NK-92 treated with Interleukin-12 subunit alpha and Interleukin-12 subunit beta, amount 100 ng/mL, for 24 hours (cell line): ENCODE measurements at regions not wholly inside any gene's neighbourhood (a gene's known extent, or its start where the extent isn't known, plus 50 kb on each side); places are given as distances from the start of the nearest gene placed in this dataset.

Experiments used
- DNase-seq: peaks from one replicate; lab custom pipeline; 2025; lab: John Stamatoyannopoulos, UW

GRCh38 chr4:58553679-58554078 is 1443.5 kb upstream of the IGFBP7 start:
- no peak for DNase-seq

GRCh38 chr4:58553031-58553430 is 1442.8 kb upstream of the IGFBP7 start:
- no peak for DNase-seq

GRCh38 chr4:58551676-58552075 is 1441.5 kb upstream of the IGFBP7 start:
- no peak for DNase-seq

- no peak for DNase-seq
Observed at GRCh38 chr4:58543465-58543864, 1433.3 kb upstream of the IGFBP7 start.

DNA sequence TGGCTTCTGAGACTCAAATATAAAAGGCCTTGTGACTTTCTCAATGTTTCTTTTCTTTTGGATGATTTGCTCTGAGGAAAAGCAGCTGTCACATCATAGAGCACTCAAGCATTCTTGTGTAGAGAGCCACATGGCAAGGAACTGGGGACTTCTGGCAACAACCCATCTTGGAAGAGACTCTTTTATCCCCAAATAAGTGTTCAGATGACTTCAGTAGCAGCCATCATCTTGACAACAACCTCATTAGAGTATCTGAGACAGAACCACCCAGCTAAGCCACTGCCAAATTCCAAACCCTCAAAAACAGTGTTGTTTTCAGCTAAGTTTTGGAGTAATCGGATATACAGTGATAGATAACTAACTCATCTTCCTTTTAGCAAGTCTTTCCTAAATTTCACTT is 1431.7 kb upstream of the IGFBP7 start:
- no peak for DNase-seq

- DNase-seq, result no peak
Observed at GRCh38 chr4:58522765-58523382, 1412.7 kb upstream of the IGFBP7 start.

DNA sequence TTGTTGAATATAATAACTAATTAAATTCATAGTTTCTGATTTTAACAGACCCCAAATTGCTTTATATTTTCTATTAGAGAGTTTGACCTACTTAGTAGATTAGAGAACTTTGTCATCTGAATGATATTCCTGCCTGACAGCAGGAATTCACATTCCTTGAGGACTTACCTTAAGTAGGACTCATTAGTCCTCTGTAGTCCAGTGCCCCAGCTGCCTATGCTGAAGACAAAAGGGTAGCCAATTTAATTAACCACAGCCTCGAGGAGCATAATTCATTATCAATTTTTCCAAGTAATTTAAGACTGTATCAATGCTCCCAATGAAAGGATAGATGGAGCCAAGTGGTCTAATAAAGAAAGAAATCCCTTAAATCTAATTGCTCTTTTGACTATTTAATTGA is 1405.0 kb upstream of the IGFBP7 start:
- no peak for DNase-seq

- DNase-seq, result no peak
Observed at GRCh38 chr4:58514299-58514698, 1404.1 kb upstream of the IGFBP7 start.

GRCh38 chr4:58510652-58511051 is 1400.5 kb upstream of the IGFBP7 start:
- no peak for DNase-seq

GRCh38 chr4:58507079-58507478 is 1396.9 kb upstream of the IGFBP7 start:
- no peak for DNase-seq

GRCh38 chr4:58502839-58503238 is 1392.7 kb upstream of the IGFBP7 start:
- no peak for DNase-seq

GRCh38 chr4:58499182-58499581 is 1389.0 kb upstream of the IGFBP7 start:
- no peak for DNase-seq

GRCh38 chr4:58491620-58492019 is 1381.4 kb upstream of the IGFBP7 start:
- no peak for DNase-seq

- DNase-seq, result no peak
Observed at GRCh38 chr4:58477950-58478349, 1367.8 kb upstream of the IGFBP7 start.

DNA sequence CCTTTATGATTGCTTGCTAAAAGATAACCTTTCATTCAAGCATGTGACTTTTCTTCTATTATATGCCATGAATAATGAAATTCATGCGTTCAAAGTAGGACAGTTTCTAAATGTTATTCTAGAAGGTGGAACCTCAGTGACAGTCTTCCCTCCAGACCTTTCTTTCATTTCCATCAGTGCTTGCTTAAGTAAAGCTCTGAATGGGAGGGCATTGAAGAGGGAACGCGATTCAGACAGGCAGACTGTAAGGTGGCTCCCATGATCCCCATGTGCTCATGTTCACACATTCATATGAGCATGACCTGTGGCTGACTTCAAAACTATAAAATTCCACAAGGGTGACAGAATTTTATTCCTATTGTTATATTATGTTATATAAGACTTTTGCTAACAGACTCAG is 1367.3 kb upstream of the IGFBP7 start:
- DNase-seq, result no peak

DNA sequence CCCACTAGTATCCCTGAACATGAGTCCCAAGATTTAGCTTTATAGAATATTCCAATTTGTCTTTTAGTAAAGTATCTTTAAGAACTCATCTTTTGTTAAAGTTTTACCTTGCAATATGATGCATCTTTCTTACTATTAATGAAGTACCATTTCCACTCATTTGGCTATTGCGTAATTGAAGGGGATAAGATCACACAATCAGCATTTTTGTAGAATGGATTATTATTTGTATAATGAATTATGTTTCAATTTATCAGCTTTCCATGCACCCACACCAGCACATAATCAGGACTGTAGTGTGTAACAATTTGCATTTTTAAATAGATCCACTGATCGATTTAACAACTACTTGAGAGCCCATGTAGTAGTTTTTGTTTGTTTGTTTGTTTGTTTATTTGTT is 1364.9 kb upstream of the IGFBP7 start:
- no peak for DNase-seq

- no peak for DNase-seq
Observed at GRCh38 chr4:58465031-58465430, 1354.8 kb upstream of the IGFBP7 start.

GRCh38 chr4:58456727-58457384 is 1346.7 kb upstream of the IGFBP7 start:
- DNase-seq, result no peak

GRCh38 chr4:58453956-58454355 is 1343.8 kb upstream of the IGFBP7 start:
- DNase-seq, result no peak

- DNase-seq, result no peak
Observed at GRCh38 chr4:58451707-58452106, 1341.5 kb upstream of the IGFBP7 start.

- no peak for DNase-seq
Observed at GRCh38 chr4:58435871-58436270, 1325.7 kb upstream of the IGFBP7 start.

DNA sequence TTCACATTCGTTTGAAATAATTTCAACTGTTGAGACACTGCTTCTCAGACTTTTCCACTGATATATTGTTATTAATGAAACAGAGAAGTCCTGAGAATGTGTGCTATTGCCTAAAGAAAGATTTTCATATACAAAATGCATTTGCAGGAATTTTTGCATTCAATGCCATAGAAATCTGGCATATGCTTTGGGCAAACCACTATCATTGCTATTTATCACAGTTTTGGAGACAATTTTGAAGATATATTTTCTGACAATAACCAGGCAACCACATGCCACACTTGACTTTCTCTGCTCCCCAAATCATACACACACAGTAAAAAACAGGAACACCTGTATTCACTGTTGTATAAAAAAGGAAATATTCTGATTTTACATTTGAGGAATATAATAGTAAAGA is 1303.7 kb upstream of the IGFBP7 start:
- no peak for DNase-seq

DNA sequence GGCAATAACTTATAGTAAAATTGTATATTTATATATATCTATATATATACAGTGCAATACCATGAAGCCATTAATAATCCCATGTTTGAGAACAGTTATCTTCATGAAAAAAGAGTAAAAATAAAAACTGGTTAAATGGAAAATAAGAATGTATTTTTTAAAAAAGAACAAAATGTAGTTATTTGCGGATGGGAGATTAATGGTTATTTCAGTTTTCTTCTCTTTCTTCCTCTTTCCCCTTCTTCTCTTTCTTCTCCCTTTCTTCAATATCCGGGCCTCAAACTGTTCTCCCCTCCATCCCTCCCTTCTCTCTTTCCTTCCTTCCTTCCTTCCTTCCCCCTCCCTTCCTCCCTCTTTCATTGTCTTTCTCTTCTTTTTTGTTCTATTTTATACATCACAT is 1301.7 kb upstream of the IGFBP7 start:
- no peak for DNase-seq

DNA sequence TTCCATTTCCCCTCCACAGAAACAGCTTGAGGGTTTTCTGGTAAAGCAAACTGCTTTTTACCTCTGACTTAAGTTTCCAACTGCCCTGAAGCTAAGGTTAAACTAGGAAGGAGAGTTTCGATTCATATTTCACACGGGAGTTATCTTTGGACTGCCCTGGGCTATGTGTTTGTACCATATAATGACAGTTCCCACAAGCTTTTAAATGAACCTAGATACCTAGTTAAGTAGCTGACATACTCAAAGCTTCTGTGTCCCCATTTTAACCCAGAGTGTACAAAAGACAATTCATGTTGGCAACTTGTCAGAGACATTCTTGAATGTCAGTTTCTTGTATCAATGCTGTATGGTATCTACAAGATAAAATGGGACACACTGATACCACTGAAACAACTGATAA is 1296.6 kb upstream of the IGFBP7 start:
- DNase-seq, result no peak
